Pancreas (tissue), 10 donors: ENCODE measurements at regions not wholly inside any gene's neighbourhood (a gene's known extent, or its start where the extent isn't known, plus 50 kb on each side); places are given as distances from the start of the nearest gene placed in this dataset.

Source experiments
- ATAC-seq, 4 donors: fragments of 200-7000 bp; cut with Tn5 transposase; one replicate each; pipeline versions ENCODE4 v1.8.0 to v1.9.1; 2020; ENCODE audit warnings: mild to moderate bottlenecking in 4 of 4, moderate library complexity in 4 of 4
- DNase-seq, 6 donors: peaks; one replicate each; pipeline ENCODE4 v3.0.0-alpha.2; 2020
- FAIRE-seq: peaks from 2 replicates; lab custom pipeline; 2012; peaks lifted over from hg19 to GRCh38; lab: Jason Lieb, UNC
- H3K27ac ChIP-seq, 4 donors: fragments of 200-600 bp; sonication (generic); 1 replicate in 3 of 4; 2 replicates in 1 of 4; pipeline versions ENCODE4 v1.5.0 to v1.8.0; 2020
- H3K27me3 ChIP-seq, 4 donors: fragments of 200-600 bp; one replicate each; pipeline ENCODE4 v1.8.0; 2021
- H3K36me3 ChIP-seq, 3 donors: fragments of 200-600 bp; sonication (generic) in 1 of 3; one replicate each; pipeline versions ENCODE4 v1.5.0 to v1.8.0; 2020 to 2021
- H3K4me1 ChIP-seq, 3 donors: fragments of 200-600 bp; one replicate each; pipeline ENCODE4 v1.8.0; 2021
- H3K4me3 ChIP-seq, 4 donors: fragments of 200-600 bp; sonication (generic) in 2 of 4; one replicate each; pipeline versions ENCODE4 v1.5.0 to v1.8.0; 2020 to 2021
- H3K9me3 ChIP-seq, 4 donors: fragments of 200-600 bp; one replicate each; pipeline ENCODE4 v1.8.0; 2021
- CTCF ChIP-seq, 4 donors: fragments of 200-600 bp; sonication (generic) in 3 of 4; IDR thresholded peaks; one replicate each; pipeline versions ENCODE4 v1.5.0 to v1.8.0; 2021; ENCODE audit warnings: antibody characterized with exemption in 4 of 4
- WGBS, 2 donors: extraction: QIAGEN DNeasy Blood & Tissue Kit; methylation state at CpG; one replicate each; pipeline ENCODE4 v1.1.7; 2013; 5-methylcytosine and 5-hydroxymethylcytosine counted together
- intact Hi-C, 3 donors: fragments of 100-400 bp; cut with DNase I; formaldehyde crosslinking; loops; one replicate each; pipeline versions ENCODE4 v1.11.1 to v1.14.2; 2022
- donor health status: healthy with polysubstance abuse.
- donor health status: DM: no; HTN: no; CAD: no; lungs with moderate emphysema.
- donor health status: DM: no; HTN: no; CAD: no.
- donor health status: control.
- donor health status: control.
- donor health status: Bipolar disorder and iron deficiency.
- donor health status: DM: yes; HTN: yes; CAD: no.
- donor health status: DM: no; HTN: no; CAD: no.
- donor health status: DM: no; HTN: no; CAD: no.
- donor health status: DM: yes; HTN: yes; CAD: no.

GRCh38 chr17:73950593-73950914 lies 252.9 kb upstream of the RPL38 start:
- Histone ChIP-seq H3K4me3 (no peak overlapping the region), H3K27ac (peak overlapping the region in 2 of 4 donors; percentile 36 to 39), H3K4me1 (peaks cover 0 to 12% (median 5%) of the 10 kb centered on the region in 3 donors), H3K36me3 (no peaks in the 10 kb centered on the region), H3K9me3 (no peaks in the 10 kb centered on the region), H3K27me3 (no peaks in the 10 kb centered on the region)
- peak in 2 of 6 donors; percentile 16 to 28 for DNase-seq
- ATAC-seq: peak in 2 of 4 donors; percentile 2 to 12
- no peak for FAIRE-seq
- WGBS, 2 donors: 38 to 49% methylated on average over 8 of the region's 8 CpGs
- intact Hi-C loops: no loop called here
- no peak for TF ChIP-seq CTCF (IDR thresholded peaks at IDR 0.05)

- peaks cover 0 to 10% (median 5%) of the 10 kb centered on the region in 3 donors for H3K4me1 ChIP-seq
- WGBS, 2 donors: 36 to 55% methylated on average over 20 of the region's 20 CpGs
- H3K27me3 ChIP-seq: no peaks in the 10 kb centered on the region
- no peaks in the 10 kb centered on the region for H3K9me3 ChIP-seq
- TF ChIP-seq CTCF (IDR thresholded peaks at IDR 0.05): no peak
- H3K36me3 ChIP-seq: no peaks in the 10 kb centered on the region
- no peak overlapping the region for H3K27ac ChIP-seq
- no peak for DNase-seq
- intact Hi-C loops: no loop called here
- peak overlapping the region in 1 of 4 donors; percentile 32 for H3K4me3 ChIP-seq
- FAIRE-seq: no peak
- no peak for ATAC-seq
Observed at GRCh38 chr17:73952082-73952479, 251.4 kb upstream of the RPL38 start.

- Histone ChIP-seq H3K36me3 (no peaks in the 10 kb centered on the region), H3K9me3 (no peaks in the 10 kb centered on the region), H3K27ac (no peak overlapping the region), H3K4me3 (peak overlapping the region in 2 of 4 donors; percentile 23 to 32), H3K27me3 (no peaks in the 10 kb centered on the region), H3K4me1 (peaks cover 0 to 10% (median 5%) of the 10 kb centered on the region in 3 donors)
- peak in 5 of 6 donors; percentile 28 to 83 (median 57) for DNase-seq
- intact Hi-C loops: no loop called here
- FAIRE-seq: no peak
- 8 to 11% methylated on average over 56 to 67 of the region's 67 CpGs for WGBS, 2 donors
- peak; percentile 57 to 69 (median 62) for ATAC-seq
- TF ChIP-seq CTCF (IDR thresholded peaks at IDR 0.05): peak in 2 of 4 donors; percentile 20 to 27
Observed at GRCh38 chr17:73952480-73953205, 250.8 kb upstream of the RPL38 start.

- intact Hi-C loops: no loop called here
- no peak overlapping the region for H3K4me3 ChIP-seq
- no peak overlapping the region for H3K27ac ChIP-seq
Observed at GRCh38 chr17:73953206-73954033, 250.1 kb upstream of the RPL38 start.

More at GRCh38 chr17:73953206-73954033, 250.1 kb upstream of the RPL38 start:
- FAIRE-seq: no peak
- WGBS, 2 donors: 65 to 72% methylated on average over 12 of the region's 12 CpGs
- ATAC-seq: no peak
- TF ChIP-seq CTCF (IDR thresholded peaks at IDR 0.05): no peak
- Histone ChIP-seq H3K27me3 (no peaks in the 10 kb centered on the region), H3K36me3 (no peaks in the 10 kb centered on the region), H3K9me3 (no peaks in the 10 kb centered on the region), H3K4me1 (peaks cover 0 to 10% (median 5%) of the 10 kb centered on the region in 3 donors)
- no peak for DNase-seq
